ENCODE measurements at regions not wholly inside any gene's neighbourhood (a gene's known extent, or its start where the extent isn't known, plus 50 kb on each side); places are given as distances from the start of the nearest gene placed in this dataset.

DNA sequence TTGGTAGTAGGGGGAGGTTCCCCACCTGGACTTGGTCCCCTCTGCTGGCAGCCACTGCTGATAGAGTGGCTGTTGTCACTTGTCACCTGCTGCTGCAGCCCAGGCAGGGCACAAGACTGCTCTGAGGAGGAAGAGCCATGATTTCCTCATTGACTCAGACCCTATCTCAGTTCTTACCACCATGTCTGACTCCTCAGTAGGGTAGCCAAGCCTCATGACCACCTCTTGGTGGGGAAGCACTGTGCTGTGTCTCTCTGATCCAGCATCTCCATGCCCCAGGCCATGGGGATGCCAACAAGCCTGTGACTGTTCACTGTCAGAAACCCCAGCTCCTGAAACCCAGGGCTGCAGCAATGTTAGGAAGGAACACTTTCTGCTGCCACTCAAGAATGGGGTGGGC lies 173.0 kb downstream of the WSCD1 start:
- H3K4me3 ChIP-seq (ENCODE audit: low read depth, low read length), result no peak overlapping the region
- TF ChIP-seq, protein P1, sequence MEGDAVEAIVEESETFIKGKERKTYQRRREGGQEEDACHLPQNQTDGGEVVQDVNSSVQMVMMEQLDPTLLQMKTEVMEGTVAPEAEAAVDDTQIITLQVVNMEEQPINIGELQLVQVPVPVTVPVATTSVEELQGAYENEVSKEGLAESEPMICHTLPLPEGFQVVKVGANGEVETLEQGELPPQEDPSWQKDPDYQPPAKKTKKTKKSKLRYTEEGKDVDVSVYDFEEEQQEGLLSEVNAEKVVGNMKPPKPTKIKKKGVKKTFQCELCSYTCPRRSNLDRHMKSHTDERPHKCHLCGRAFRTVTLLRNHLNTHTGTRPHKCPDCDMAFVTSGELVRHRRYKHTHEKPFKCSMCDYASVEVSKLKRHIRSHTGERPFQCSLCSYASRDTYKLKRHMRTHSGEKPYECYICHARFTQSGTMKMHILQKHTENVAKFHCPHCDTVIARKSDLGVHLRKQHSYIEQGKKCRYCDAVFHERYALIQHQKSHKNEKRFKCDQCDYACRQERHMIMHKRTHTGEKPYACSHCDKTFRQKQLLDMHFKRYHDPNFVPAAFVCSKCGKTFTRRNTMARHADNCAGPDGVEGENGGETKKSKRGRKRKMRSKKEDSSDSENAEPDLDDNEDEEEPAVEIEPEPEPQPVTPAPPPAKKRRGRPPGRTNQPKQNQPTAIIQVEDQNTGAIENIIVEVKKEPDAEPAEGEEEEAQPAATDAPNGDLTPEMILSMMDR (IDR thresholded peaks at IDR 0.05; ENCODE audit: control insufficient read depth, extremely low read depth, insufficient read depth), result no peak
- DNase-seq (ENCODE audit: low read depth), result no peak

DNA sequence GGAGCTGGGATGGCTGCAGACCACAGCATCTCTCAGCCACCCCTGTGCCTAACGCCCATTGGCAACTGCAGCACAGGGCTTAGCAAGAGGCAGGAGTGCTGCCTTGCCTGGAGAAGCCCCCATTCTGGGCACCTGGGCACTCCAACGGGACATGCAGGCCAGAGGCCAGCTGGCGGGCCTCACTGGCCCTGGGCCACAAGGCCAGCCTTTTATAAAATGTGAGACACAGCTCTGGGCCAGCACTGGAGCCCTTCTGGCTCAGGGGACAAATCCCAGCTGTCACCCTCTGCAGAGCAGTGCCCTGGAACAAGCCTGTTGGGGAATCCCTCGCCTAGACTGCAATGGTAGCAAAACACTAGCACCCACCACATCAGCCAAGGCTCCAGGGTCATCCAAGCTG lies 171.8 kb downstream of the WSCD1 start:
- no peak for DNase-seq (ENCODE audit: low read depth)
- no peak overlapping the region for H3K4me3 ChIP-seq (ENCODE audit: low read depth, low read length)
- TF ChIP-seq, protein P1 (IDR thresholded peaks at IDR 0.05; ENCODE audit: control insufficient read depth, extremely low read depth, insufficient read depth), result no peak

DNA sequence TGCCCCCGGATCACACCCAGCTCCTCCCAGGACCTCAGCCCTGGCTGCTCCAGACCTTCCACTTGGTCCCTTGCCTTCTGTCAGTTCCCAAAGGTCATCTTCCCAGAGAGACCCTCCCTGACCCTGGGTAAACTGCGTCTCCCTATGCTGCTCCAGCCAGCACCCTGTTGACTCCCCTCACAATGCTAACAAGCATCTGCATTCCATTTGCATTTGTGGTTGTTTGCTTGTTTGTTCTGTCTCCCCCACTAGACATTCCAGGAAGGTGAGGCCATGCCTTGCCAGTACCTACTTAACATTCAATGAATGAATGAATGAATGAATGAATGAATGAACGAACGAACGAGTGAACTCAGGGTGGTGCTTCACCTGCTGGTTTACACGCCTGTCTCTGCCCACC lies 171.2 kb downstream of the WSCD1 start:
- no peak overlapping the region for H3K4me3 ChIP-seq (ENCODE audit: low read depth, low read length)
- TF ChIP-seq, protein P1 (IDR thresholded peaks at IDR 0.05; ENCODE audit: control insufficient read depth, extremely low read depth, insufficient read depth), result no peak
- no peak for DNase-seq (ENCODE audit: low read depth)

DNA sequence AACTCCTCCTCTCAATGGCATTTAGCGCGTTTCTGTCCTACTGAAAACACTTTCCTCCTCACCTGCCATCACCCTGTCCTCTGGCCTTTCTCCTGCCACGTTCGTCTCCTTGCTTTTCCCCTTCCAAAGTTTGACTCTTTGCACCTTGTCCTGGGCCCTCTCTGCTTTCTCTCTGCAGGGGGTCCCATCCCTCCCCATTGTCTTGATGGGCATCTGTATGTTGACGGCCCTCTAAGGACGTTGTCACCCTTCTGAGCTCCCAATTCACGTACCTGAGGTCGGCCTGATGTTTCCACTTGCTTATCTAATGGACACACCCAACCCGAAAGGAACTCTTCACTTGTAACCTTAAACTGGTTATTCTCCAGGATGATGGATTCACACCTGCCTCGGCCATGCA lies 170.4 kb downstream of the WSCD1 start:
- H3K4me3 ChIP-seq (ENCODE audit: low read depth, low read length), result no peak overlapping the region
- DNase-seq (ENCODE audit: low read depth), result no peak
- TF ChIP-seq, protein P1 (IDR thresholded peaks at IDR 0.05; ENCODE audit: control insufficient read depth, extremely low read depth, insufficient read depth), result no peak

DNA sequence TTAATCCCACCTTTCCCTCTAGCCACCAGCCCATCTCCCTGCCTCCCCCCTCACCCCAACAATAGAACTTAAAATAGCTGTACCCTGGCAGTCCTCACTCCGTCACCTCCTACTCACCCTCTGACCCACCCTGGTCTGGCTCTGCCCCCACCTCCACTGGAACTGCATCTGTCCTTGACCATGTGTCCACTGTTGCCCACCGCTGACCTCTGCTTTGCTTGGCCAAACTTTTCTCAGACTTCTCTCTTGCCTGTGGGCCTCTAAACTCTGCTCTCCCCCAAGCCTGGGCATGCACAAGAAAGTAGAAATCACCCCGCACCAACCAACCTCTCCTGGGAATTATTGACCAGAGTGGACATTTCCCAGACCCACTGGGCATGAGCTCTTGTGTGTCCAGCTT lies 169.8 kb downstream of the WSCD1 start:
- TF ChIP-seq, protein P1 (IDR thresholded peaks at IDR 0.05; ENCODE audit: control insufficient read depth, extremely low read depth, insufficient read depth), result no peak
- no peak for DNase-seq (ENCODE audit: low read depth)

DNA sequence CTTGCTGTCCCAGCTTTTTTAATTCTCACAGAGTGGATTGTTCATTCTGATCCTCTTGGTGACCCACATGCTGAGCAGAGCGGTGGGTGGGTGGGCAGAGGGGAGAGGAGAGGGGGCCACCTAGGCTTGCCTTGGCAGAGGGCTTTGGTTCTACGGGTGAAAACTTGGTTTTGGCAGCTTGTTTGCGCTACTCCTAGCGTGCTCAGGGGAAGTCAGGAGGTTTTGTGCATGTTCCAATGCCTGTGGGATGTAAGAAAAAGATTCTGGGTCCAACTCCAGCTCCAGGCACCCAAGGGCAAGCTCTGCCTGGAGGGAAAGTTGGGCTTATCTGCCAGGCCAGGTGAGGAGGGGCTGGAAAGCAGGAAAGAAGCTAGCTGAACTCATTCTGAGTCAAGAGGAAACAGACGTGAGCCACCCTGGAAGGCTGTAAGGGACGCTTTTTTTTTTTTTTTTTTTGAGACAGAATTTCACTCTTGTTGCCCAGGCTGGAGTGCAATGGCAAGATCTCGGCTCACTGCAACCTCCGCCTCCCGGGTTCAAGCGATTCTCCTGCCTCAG lies 169.1 kb downstream of the WSCD1 start:
- no peak overlapping the region for H3K4me3 ChIP-seq (ENCODE audit: low read depth, low read length)
- DNase-seq (ENCODE audit: low read depth), result no peak
- TF ChIP-seq, protein P1 (IDR thresholded peaks at IDR 0.05; ENCODE audit: control insufficient read depth, extremely low read depth, insufficient read depth), result no peak

More for the DNA sequence above, 169.8 kb downstream of the WSCD1 start:
- H3K4me3 ChIP-seq (ENCODE audit: low read depth, low read length), result no peak overlapping the region

DNA sequence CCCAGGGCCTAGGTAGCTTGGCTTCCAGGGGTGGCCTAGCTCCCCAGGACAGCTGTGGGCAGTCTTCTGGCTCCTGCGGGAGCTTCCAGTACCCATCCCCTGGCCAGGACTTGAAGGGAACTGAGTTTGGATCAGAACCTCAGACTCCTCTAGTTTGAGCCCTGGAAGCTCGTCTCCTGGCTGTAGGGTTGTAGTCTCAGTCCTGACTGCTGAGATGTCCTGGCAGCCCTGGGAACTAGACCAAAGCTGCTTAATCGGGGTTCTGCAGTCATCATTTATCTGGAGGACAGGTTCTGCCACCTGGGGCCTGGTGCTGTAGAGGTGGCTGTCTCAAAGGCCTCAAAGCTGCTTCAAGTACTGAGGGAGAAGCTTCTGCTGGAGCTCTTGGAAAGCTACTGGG lies 163.7 kb downstream of the WSCD1 start:
- TF ChIP-seq, protein P1 (IDR thresholded peaks at IDR 0.05; ENCODE audit: control insufficient read depth, extremely low read depth, insufficient read depth), result no peak
- no peak overlapping the region for H3K4me3 ChIP-seq (ENCODE audit: low read depth, low read length)
- no peak for DNase-seq (ENCODE audit: low read depth)

All from LNCaP clone FGC (cell line).